K562 (cell line): ENCODE measurements at regions not wholly inside any gene's neighbourhood (a gene's known extent, or its start where the extent isn't known, plus 50 kb on each side); places are given as distances from the start of the nearest gene placed in this dataset.

Experiments
- ATAC-seq: fragments of 200-7000 bp; cut with Tn5 transposase; 3 replicates; pipeline ENCODE4 v1.9.1; 2020; ENCODE audit warnings: moderate library complexity
- BruUV-seq: library from RNA; stranded (reverse); fragments of 400-500 nt; replicated peaks from 2 replicates; lab custom pipeline; 2021; lab: Mats Ljungman, UMichigan
- CTCF ChIA-PET: fragments of 300-600 bp; formaldehyde crosslinking; extraction: SDS; loops from one replicate; lab custom pipeline; 2021; ENCODE audit warnings: low intra/inter-chr PET ratio; lab: Yijun Ruan, JAX
- POLR2A ChIA-PET: fragments of 300-600, 350-650 bp; sonication (Branson Sonifier 250); formaldehyde crosslinking; extraction: SDS; loops from one replicate; lab custom pipeline; 2021; ENCODE audit warnings: antibody characterized with exemption, inconsistent platforms; lab: Yijun Ruan, JAX
- DNase-seq, 4 experiments: peaks; one replicate each; pipeline versions ENCODE4 v3.0.0 to v3.0.0-alpha.2; 2011 to 2018; ENCODE audit warnings: low spot score in 3 of 4, mixed read lengths in 3 of 4; ENCODE audit errors: extremely low read depth in 1 of 4
- FAIRE-seq: peaks from 2 replicates; lab custom pipeline; 2011; peaks lifted over from hg19 to GRCh38; lab: Jason Lieb, UNC
- H2AFZ ChIP-seq: 2 replicates; pipeline ENCODE4 v1.6.0; 2011; ENCODE audit warnings: low read depth, low read length, control low read depth, inconsistent platforms
- H3K27ac ChIP-seq: fragments of 200-600 bp; 3 replicates; pipeline ENCODE4 v1.8.0; 2011; ENCODE audit warnings: low read depth, mild to moderate bottlenecking, control low read depth, inconsistent platforms, low read length, moderate library complexity, mixed read lengths; ENCODE audit errors: extremely low read depth
- H3K27me3 ChIP-seq, 2 experiments: fragments of 300-600 bp in 1 of 2; 2 replicates in 1 of 2; 3 replicates in 1 of 2; pipeline versions ENCODE4 v1.6.0 to v1.8.0; 2011; ENCODE audit warnings: inconsistent platforms in 2 of 2, low read length in 2 of 2, mild to moderate bottlenecking in 1 of 2, mixed read lengths in 1 of 2, moderate library complexity in 1 of 2; ENCODE audit not compliant: control insufficient read depth in 2 of 2, insufficient read depth in 2 of 2
- H3K36me3 ChIP-seq: fragments of 300-600 bp; 3 replicates; pipeline ENCODE4 v1.8.0; 2011; ENCODE audit warnings: mild to moderate bottlenecking, low read length, inconsistent platforms; ENCODE audit not compliant: control insufficient read depth, insufficient read depth
- H3K4me1 ChIP-seq, 2 experiments: fragments of 200-600 bp in 1 of 2; replicated peaks in 1 of 2; 2 replicates in 1 of 2; 3 replicates in 1 of 2; pipeline versions ENCODE4 v1.5.1 to v1.8.0; 2011; ENCODE audit warnings: inconsistent platforms in 2 of 2, low read length in 2 of 2, mild to moderate bottlenecking in 1 of 2, mixed read lengths in 1 of 2, moderate library complexity in 1 of 2; ENCODE audit not compliant: control insufficient read depth in 2 of 2, insufficient read depth in 2 of 2
- H3K4me2 ChIP-seq: 2 replicates; pipeline ENCODE4 v1.6.1; 2011; ENCODE audit warnings: low read length, control low read depth, inconsistent platforms, mixed read lengths; ENCODE audit not compliant: insufficient read depth
- H3K4me3 ChIP-seq: fragments of 200-600 bp; sonication (generic), shearing (Covaris generic); 2 replicates; pipeline ENCODE4 v1.5.1; 2016; ENCODE audit warnings: control low read depth, inconsistent platforms
- H3K79me2 ChIP-seq: fragments of 200-600 bp; 3 replicates; pipeline ENCODE4 v1.8.0; 2011; ENCODE audit warnings: low read length, inconsistent platforms; ENCODE audit not compliant: control insufficient read depth, insufficient read depth
- H3K9ac ChIP-seq, 2 experiments: 2 replicates each; pipeline versions ENCODE4 v1.6.0 to v1.6.1; 2011; ENCODE audit warnings: low read depth in 2 of 2, low read length in 2 of 2, control low read depth in 1 of 2, inconsistent platforms in 1 of 2, mild to moderate bottlenecking in 1 of 2, mixed read lengths in 1 of 2; ENCODE audit not compliant: insufficient read depth in 1 of 2
- H3K9me1 ChIP-seq: one replicate; pipeline ENCODE4 v1.6.0; 2011; ENCODE audit warnings: inconsistent platforms, mild to moderate bottlenecking, low read length, moderate library complexity; ENCODE audit not compliant: control insufficient read depth, insufficient read depth
- H3K9me3 ChIP-seq: replicated peaks from 2 replicates; pipeline ENCODE4 v1.5.1; 2011; ENCODE audit warnings: low read depth, low read length, inconsistent platforms; ENCODE audit not compliant: control insufficient read depth, insufficient read depth
- H4K20me1 ChIP-seq: replicated peaks from 2 replicates; pipeline ENCODE4 v1.6.1; 2011; ENCODE audit warnings: low read length, inconsistent platforms, mixed read lengths; ENCODE audit not compliant: control insufficient read depth, insufficient read depth
- HNRNPLL ChIP-seq: fragments of 200-400 bp; formaldehyde crosslinking; IDR thresholded peaks from 2 replicates; pipeline ENCODE4 v1.6.1; 2017; ENCODE audit warnings: low read length, low read depth, mild to moderate bottlenecking; ENCODE audit not compliant: poor library complexity, severe bottlenecking
- LCOR ChIP-seq: sonication (generic); formaldehyde crosslinking; IDR thresholded peaks from 2 replicates; pipeline ENCODE4 v1.8.0; 2022; ENCODE audit warnings: mild to moderate bottlenecking, missing genetic modification reagents
- MED1 ChIP-seq: sonication (generic); formaldehyde crosslinking; IDR thresholded peaks from 2 replicates; pipeline ENCODE4 v1.8.1; 2023; ENCODE audit warnings: missing genetic modification reagents, borderline replicate concordance
- PHF20 ChIP-seq: fragments of 450-650 bp; IDR thresholded peaks from 2 replicates; pipeline ENCODE4 v1.6.1; 2018; ENCODE audit not compliant: partially characterized antibody
- PHF21A ChIP-seq: fragments of 450-650 bp; IDR thresholded peaks from 2 replicates; pipeline ENCODE4 v1.6.1; 2017; ENCODE audit warnings: low read depth, borderline replicate concordance
- PTRF ChIP-seq: fragments of 450-650 bp; IDR thresholded peaks from 2 replicates; pipeline ENCODE4 v1.6.1; 2016; ENCODE audit warnings: mild to moderate bottlenecking, missing genetic modification characterization, missing compliant biosample characterization
- PURB ChIP-seq: sonication (generic); formaldehyde crosslinking; IDR thresholded peaks from 2 replicates; pipeline ENCODE4 v1.9.0; 2021; ENCODE audit warnings: low read depth, mild to moderate bottlenecking, missing genetic modification reagents
- SIRT6 ChIP-seq: IDR thresholded peaks from one replicate; pipeline ENCODE4 v1.6.1; 2012; ENCODE audit warnings: low read depth, mild to moderate bottlenecking, control low read depth, inconsistent platforms, low read length, moderate library complexity
- SMAD3 ChIP-seq: fragments of 450-650 bp; formaldehyde crosslinking; conservative IDR thresholded peaks from 2 replicates; pipeline ENCODE4 v1.4.0; 2020; ENCODE audit warnings: mild to moderate bottlenecking
- SMARCA4 ChIP-seq: fragments of 450-650 bp; IDR thresholded peaks from 2 replicates; pipeline ENCODE4 v1.6.1; 2016
- SMARCC2 ChIP-seq: fragments of 450-650 bp; IDR thresholded peaks from 2 replicates; pipeline ENCODE4 v1.6.1; 2017; ENCODE audit warnings: antibody characterized with exemption, moderate library complexity, mild to moderate bottlenecking, low read depth
- SRF ChIP-seq, 2 experiments: fragments of 250-450, 450-650 bp in 1 of 2; sonication (Bioruptor Pico) in 1 of 2; sonication (generic) in 1 of 2; formaldehyde crosslinking; IDR thresholded peaks; 2 replicates each; pipeline versions ENCODE4 v1.5.0 to v1.5.1; 2020 to 2022; ENCODE audit warnings: mild to moderate bottlenecking in 1 of 2, missing genetic modification reagents in 1 of 2
- TBP ChIP-seq: optimal IDR thresholded peaks from 2 replicates; pipeline ENCODE3; 2011; ENCODE audit warnings: low read depth, low read length, improper control_type of control experiment
- TFAP4 ChIP-seq: sonication (generic); formaldehyde crosslinking; IDR thresholded peaks from 2 replicates; pipeline ENCODE4 v1.8.0; 2022; ENCODE audit warnings: missing genetic modification reagents, mild to moderate bottlenecking, moderate library complexity, borderline replicate concordance
- U2AF1 ChIP-seq: fragments of 200-400 bp; formaldehyde crosslinking; optimal IDR thresholded peaks from 2 replicates; pipeline ENCODE3; 2017; ENCODE audit warnings: mild to moderate bottlenecking, low read depth, low read length, moderate library complexity
- ZNF197 ChIP-seq: fragments of 200-800 bp; sonication (Bioruptor generic); IDR thresholded peaks from 2 replicates; pipeline ENCODE4 v1.6.1; 2016; ENCODE audit warnings: low read depth, missing genetic modification characterization, missing compliant biosample characterization
- ZNF280A ChIP-seq: fragments of 450-650 bp; IDR thresholded peaks from 2 replicates; pipeline ENCODE4 v1.6.1; 2018; ENCODE audit warnings: mild to moderate bottlenecking, low read depth; ENCODE audit not compliant: partially characterized antibody
- ZNF449 ChIP-seq: fragments of 250-450 bp; sonication (Bioruptor Pico); IDR thresholded peaks from 2 replicates; pipeline ENCODE4 v1.8.0; 2022; ENCODE audit warnings: moderate library complexity, mild to moderate bottlenecking, inconsistent platforms
- ZNF589 ChIP-seq: fragments of 200-800 bp; sonication (Bioruptor generic); IDR thresholded peaks from 2 replicates; pipeline ENCODE4 v1.6.1; 2016; ENCODE audit warnings: low read depth, missing genetic modification characterization, missing compliant biosample characterization
- ZNF668 ChIP-seq: fragments of 250-450 bp; sonication (Bioruptor Pico); IDR thresholded peaks from 2 replicates; pipeline ENCODE4 v1.8.0; 2022; ENCODE audit warnings: mild to moderate bottlenecking, inconsistent platforms
- ZNF79 ChIP-seq: fragments of 250-450 bp; sonication (Bioruptor Pico); IDR thresholded peaks from 2 replicates; pipeline ENCODE4 v1.4.0; 2020; ENCODE audit warnings: low read depth, mild to moderate bottlenecking, moderate library complexity
- WGBS: fragments of 100-300 bp; shearing (Covaris generic); methylation state at CpG from one replicate; pipeline ENCODE4 v1.1.6; 2016; ENCODE audit warnings: low coverage, mixed read lengths; ENCODE audit not compliant: insufficient coverage; ENCODE audit errors: missing lambda C conversion rate; 5-methylcytosine and 5-hydroxymethylcytosine counted together
- in situ Hi-C: fragments of 300-500 bp; cut with MboI; formaldehyde crosslinking; loops from 4 replicates; pipeline ENCODE4 v1.15.0; 2018; ENCODE audit warnings: inconsistent platforms, mixed read lengths
- intact Hi-C: fragments of 100-400 bp; cut with micrococcal nuclease; formaldehyde crosslinking; loops from 2 replicates; pipeline ENCODE4 v1.14.2; 2022

GRCh38 chr10:65194555-65194954, 1673.4 kb downstream of the REEP3 start (continued):
- TF ChIP-seq HNRNPLL (no peak), SRF (CRISPR knock-in tag; IDR thresholded peaks at IDR 0.05) (no peak), SMARCA4 (no peak), ZNF280A (no peak), ZNF449 (no peak), PHF21A (no peak), PTRF (tag) (no peak), PHF20 (no peak)
- TF ChIP-seq, all 486 proteins: peak for 0

GRCh38 chr10:65196111-65196510, 1674.9 kb downstream of the REEP3 start:
- ChIA-PET POLR2A (no interaction called here), CTCF (no interaction called here)
- no peak overlapping the region for H3K4me2 ChIP-seq
- no peaks in the 10 kb centered on the region for H4K20me1 ChIP-seq
- H2AFZ ChIP-seq: no peak overlapping the region
- no peak overlapping the region for H3K9ac ChIP-seq
- no peak for ATAC-seq
- no peak overlapping the region for H3K27ac ChIP-seq
- in situ Hi-C loops (no loop called here), intact Hi-C loops (no loop called here)
- no peaks in the 10 kb centered on the region for H3K27me3 ChIP-seq
- H3K36me3 ChIP-seq: no peaks in the 10 kb centered on the region
- H3K79me2 ChIP-seq: no peaks in the 10 kb centered on the region
- DNase-seq: no peak
- FAIRE-seq: no peak
- no TSS peak for BruUV-seq
- H3K9me1 ChIP-seq: no peaks in the 10 kb centered on the region
- H3K4me3 ChIP-seq: no peak overlapping the region
- 0% methylated on average over 1 of the region's 1 CpG for WGBS
- H3K9me3 ChIP-seq: no peaks in the 10 kb centered on the region; the same call in 1 of the 2 replicates
- no peaks in the 10 kb centered on the region for H3K4me1 ChIP-seq
- TF ChIP-seq U2AF1 (no peak), ZNF668 (CRISPR knock-in tag) (no peak), MED1 (CRISPR knock-in tag) (no peak), TFAP4 (CRISPR knock-in tag) (no peak), ZNF197 (CRISPR knock-in tag) (no peak), SMAD3 (no peak), LCOR (CRISPR knock-in tag) (no peak), ZNF79 (CRISPR knock-in tag) (no peak), ZNF589 (CRISPR knock-in tag) (no peak), PURB (CRISPR knock-in tag) (no peak), SMARCC2 (no peak), SIRT6 (no peak), TBP (no peak)
